ENCODE measurements at regions not wholly inside any gene's neighbourhood (a gene's known extent, or its start where the extent isn't known, plus 50 kb on each side); places are given as distances from the start of the nearest gene placed in this dataset.

DNA sequence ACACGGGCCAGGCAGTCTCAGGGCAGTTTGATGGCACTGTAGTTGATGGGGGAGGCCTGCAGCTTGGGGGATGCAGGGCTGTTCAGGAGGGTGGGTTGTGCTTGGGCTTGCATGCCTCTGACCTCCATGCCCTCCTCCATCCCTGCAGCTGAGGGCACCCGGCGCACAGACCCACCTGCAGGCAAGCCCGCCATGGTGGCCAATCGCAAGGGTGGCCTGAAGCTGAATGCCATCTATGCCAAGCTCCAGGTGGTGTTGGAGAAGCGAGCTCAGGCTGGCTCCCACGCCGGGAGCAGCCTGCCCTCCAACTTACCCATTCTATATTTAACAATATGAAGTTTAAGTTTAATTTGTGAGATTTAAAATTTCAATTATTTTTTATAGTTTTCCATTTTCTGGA is 228.7 kb upstream of the DPH6 start:
- TF ChIP-seq, protein P1, sequence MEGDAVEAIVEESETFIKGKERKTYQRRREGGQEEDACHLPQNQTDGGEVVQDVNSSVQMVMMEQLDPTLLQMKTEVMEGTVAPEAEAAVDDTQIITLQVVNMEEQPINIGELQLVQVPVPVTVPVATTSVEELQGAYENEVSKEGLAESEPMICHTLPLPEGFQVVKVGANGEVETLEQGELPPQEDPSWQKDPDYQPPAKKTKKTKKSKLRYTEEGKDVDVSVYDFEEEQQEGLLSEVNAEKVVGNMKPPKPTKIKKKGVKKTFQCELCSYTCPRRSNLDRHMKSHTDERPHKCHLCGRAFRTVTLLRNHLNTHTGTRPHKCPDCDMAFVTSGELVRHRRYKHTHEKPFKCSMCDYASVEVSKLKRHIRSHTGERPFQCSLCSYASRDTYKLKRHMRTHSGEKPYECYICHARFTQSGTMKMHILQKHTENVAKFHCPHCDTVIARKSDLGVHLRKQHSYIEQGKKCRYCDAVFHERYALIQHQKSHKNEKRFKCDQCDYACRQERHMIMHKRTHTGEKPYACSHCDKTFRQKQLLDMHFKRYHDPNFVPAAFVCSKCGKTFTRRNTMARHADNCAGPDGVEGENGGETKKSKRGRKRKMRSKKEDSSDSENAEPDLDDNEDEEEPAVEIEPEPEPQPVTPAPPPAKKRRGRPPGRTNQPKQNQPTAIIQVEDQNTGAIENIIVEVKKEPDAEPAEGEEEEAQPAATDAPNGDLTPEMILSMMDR (IDR thresholded peaks at IDR 0.05), result no peak
- TF ChIP-seq EZH2 (IDR thresholded peaks at IDR 0.05; ENCODE audit: borderline replicate concordance, insufficient read depth, low read depth, low read length, poor library complexity, severe bottlenecking), result no peak
